ENCODE measurements at regions not wholly inside any gene's neighbourhood (a gene's known extent, or its start where the extent isn't known, plus 50 kb on each side); places are given as distances from the start of the nearest gene placed in this dataset.

DNA sequence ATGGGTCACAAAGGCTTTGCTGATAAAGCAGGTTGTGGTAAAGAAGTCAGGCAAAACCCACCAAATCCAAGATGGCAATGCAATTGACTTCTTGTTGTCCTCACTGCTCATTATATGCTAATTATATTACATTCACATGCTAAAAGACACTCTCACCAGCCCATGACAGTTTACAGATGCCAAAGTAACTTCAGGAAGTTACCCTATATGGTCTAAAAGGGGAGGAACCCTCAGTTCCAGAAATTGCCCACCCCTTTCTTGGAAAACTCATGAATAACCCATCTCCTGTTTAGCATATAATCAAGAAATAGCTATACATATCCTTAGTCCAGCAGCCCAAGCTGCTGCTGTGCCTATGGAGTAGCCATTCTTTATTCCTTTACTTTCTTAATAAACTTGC lies 501.1 kb downstream of the MEI4 start:
- no peak for TF ChIP-seq POLR2A (IDR thresholded peaks at IDR 0.05)
- TF ChIP-seq, protein P1, sequence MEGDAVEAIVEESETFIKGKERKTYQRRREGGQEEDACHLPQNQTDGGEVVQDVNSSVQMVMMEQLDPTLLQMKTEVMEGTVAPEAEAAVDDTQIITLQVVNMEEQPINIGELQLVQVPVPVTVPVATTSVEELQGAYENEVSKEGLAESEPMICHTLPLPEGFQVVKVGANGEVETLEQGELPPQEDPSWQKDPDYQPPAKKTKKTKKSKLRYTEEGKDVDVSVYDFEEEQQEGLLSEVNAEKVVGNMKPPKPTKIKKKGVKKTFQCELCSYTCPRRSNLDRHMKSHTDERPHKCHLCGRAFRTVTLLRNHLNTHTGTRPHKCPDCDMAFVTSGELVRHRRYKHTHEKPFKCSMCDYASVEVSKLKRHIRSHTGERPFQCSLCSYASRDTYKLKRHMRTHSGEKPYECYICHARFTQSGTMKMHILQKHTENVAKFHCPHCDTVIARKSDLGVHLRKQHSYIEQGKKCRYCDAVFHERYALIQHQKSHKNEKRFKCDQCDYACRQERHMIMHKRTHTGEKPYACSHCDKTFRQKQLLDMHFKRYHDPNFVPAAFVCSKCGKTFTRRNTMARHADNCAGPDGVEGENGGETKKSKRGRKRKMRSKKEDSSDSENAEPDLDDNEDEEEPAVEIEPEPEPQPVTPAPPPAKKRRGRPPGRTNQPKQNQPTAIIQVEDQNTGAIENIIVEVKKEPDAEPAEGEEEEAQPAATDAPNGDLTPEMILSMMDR (IDR thresholded peaks at IDR 0.05), result no peak
- DNase-seq (ENCODE audit: low spot score in 2 of 2), result no peak
- no peak overlapping the region for H3K4me3 ChIP-seq (ENCODE audit: low read depth, poor library complexity, severe bottlenecking)
- intact Hi-C loops (cut with DNase I; ENCODE audit: low total_unique reads), result no loop called here

DNA sequence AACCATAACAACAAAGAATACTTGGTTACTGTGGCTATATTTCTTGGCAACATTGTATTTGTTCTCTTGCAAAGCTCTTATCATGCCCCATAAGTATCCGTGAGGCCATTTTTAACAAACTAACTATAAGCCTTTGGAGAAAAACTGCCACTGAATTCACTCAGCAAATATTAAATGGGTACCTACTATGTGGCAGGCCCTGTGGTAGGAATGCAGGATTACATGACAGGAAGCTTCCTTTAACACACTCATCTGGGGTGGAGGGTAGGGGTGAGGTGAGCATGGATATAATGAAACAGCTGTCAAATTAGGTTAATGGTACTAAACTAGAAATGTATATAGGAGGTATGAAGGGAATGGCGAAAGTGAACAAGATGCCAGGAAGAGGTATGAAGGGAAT lies 504.8 kb downstream of the MEI4 start:
- intact Hi-C loops (cut with DNase I; ENCODE audit: low total_unique reads), result no loop called here
- TF ChIP-seq, protein P1 (IDR thresholded peaks at IDR 0.05), result no peak
- TF ChIP-seq POLR2A (IDR thresholded peaks at IDR 0.05), result no peak
- H3K4me3 ChIP-seq (ENCODE audit: low read depth, poor library complexity, severe bottlenecking), result no peak overlapping the region
- 84 to 89% methylated on average over 2 of the region's 2 CpGs for WGBS, 2 donors
- DNase-seq (ENCODE audit: low spot score in 2 of 2), result no peak

DNA sequence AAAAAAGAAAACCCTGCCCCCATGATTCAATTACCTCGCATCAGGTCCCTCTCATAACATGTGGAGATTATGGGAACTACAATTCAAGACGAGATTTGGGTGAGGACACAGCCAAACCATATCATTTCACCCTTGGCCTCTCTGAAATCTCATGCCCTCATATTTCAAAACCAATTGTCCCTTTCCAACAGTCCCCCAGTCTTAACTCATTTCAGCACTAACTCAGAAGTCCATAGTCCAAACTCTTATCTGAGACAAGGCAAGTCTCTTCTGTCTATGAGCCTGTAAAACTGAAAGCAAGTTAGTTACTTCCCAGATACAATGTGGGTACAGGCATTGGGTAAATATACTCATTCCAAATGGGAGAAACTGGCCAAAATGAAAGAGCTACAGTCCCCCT lies 536.1 kb downstream of the MEI4 start:
- 78 to 87% methylated on average over 2 of the region's 2 CpGs for WGBS, 2 donors
- no peak for DNase-seq (ENCODE audit: low spot score in 2 of 2)
- no peak overlapping the region for H3K4me3 ChIP-seq (ENCODE audit: low read depth, poor library complexity, severe bottlenecking)
- intact Hi-C loops (cut with DNase I; ENCODE audit: low total_unique reads), result no loop called here
- no peak for TF ChIP-seq POLR2A (IDR thresholded peaks at IDR 0.05)
- TF ChIP-seq, protein P1 (IDR thresholded peaks at IDR 0.05), result no peak

DNA sequence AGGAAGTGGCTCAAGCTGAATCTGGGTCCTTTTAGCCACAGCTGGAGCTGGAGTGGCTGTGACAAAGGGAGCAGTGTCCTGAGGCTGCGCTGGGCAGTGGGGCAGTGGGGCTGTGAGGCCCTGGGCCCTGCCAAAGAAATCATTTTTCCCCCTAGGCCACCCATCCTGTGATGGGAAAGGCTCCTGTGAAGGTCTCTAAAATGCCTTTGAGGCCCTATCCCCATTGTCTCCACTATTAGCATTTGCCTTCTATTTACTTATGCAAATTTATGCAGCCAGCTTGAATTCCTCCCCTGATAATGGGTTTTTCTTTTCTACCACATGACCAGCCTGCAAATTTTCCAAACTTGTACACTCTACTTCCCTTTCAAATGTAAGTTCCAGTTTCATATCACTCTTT lies 539.2 kb downstream of the MEI4 start:
- TF ChIP-seq, protein P1 (IDR thresholded peaks at IDR 0.05), result no peak
- no peak for TF ChIP-seq POLR2A (IDR thresholded peaks at IDR 0.05)
- intact Hi-C loops (cut with DNase I; ENCODE audit: low total_unique reads), result no loop called here
- DNase-seq (ENCODE audit: low spot score in 2 of 2), result no peak
- 70 to 75% methylated on average over 1 of the region's 1 CpG for WGBS, 2 donors
- H3K4me3 ChIP-seq (ENCODE audit: low read depth, poor library complexity, severe bottlenecking), result no peak overlapping the region

DNA sequence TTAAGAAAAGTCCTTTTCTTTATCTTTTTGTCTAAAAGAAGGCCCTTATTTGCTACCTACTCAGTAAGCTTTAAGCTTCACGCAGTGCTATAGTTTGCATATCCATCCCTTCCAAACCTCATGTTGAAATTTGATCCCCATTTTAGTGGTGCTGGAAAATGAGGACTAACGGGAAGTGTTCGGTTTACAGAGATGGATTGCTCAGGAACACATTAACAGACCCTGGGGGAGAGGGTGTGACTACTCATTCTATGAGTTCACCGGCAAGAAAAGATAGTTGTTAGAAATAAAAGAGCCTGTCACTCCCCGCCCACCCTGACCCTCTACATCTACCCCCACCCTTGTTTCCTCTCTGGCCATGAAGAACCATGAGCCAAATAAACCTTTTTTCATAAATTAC lies 546.2 kb downstream of the MEI4 start:
- WGBS, 2 donors, result 32 to 39% methylated on average over 5 of the region's 5 CpGs
- DNase-seq (ENCODE audit: low spot score in 2 of 2), result no peak
- H3K4me3 ChIP-seq (ENCODE audit: low read depth, poor library complexity, severe bottlenecking), result no peak overlapping the region
- TF ChIP-seq, protein P1 (IDR thresholded peaks at IDR 0.05), result no peak
- no peak for TF ChIP-seq POLR2A (IDR thresholded peaks at IDR 0.05)
- intact Hi-C loops (cut with DNase I; ENCODE audit: low total_unique reads), result no loop called here

DNA sequence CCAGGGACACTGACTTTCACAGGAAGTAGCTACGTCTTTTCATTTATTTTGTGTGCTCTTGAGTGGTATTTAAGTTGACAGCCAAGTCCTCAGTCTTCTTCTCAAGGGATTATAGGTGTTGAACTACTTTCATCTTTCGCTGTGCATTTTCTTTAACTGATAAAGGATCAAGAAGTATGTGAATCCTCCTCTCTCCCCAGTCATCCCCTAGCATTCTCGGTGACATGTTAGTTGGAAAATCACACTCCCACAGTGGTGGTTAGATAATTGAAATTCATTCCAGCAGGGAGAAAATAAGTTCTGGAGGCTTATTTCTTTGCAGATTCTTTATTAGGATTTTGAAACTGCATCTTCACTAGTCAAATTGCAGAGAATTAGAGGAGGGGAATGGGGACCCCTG lies 569.4 kb downstream of the MEI4 start:
- no peak overlapping the region for H3K4me3 ChIP-seq (ENCODE audit: low read depth, poor library complexity, severe bottlenecking)
- intact Hi-C loops (cut with DNase I; ENCODE audit: low total_unique reads), result no loop called here
- 84 to 85% methylated on average over 3 of the region's 3 CpGs for WGBS, 2 donors
- no peak for DNase-seq (ENCODE audit: low spot score in 2 of 2)
- TF ChIP-seq, protein P1 (IDR thresholded peaks at IDR 0.05), result no peak
- no peak for TF ChIP-seq POLR2A (IDR thresholded peaks at IDR 0.05)
